NCI-H128 (cell line): ENCODE measurements at regions not wholly inside any gene's neighbourhood (a gene's known extent, or its start where the extent isn't known, plus 50 kb on each side); places are given as distances from the start of the nearest gene placed in this dataset.
A peak's percentile ranks its signal among the peaks of the same experiment; 100 is the strongest.
"Not testable (repeated sequence)": the region's sequence is repeated elsewhere in the genome, so short reads cannot be mapped to it uniquely, and the experiment has no call there.

Experiments
- DNase-seq: peaks from one replicate; lab custom pipeline; 2025; ENCODE audit not compliant: unreplicated experiment; lab: John Stamatoyannopoulos, UW

- DNase-seq = no peak
These were observed 82.4 kb downstream of the ARL6IP4 start for GRCh38 chr12:123062681-123063486.

- DNase-seq = no peak
These were observed 81.1 kb downstream of the ARL6IP4 start for GRCh38 chr12:123061441-123062205.

- no peak for DNase-seq
These were observed 79.0 kb downstream of the ARL6IP4 start for GRCh38 chr12:123059500-123059899.

GRCh38 chr12:123058980-123059379 is 78.5 kb downstream of the ARL6IP4 start:
- no peak for DNase-seq

- DNase-seq = peak; percentile 72
These were observed 78.0 kb downstream of the ARL6IP4 start for GRCh38 chr12:123058481-123058880.

- DNase-seq = peak; percentile 76
These were observed 77.2 kb downstream of the ARL6IP4 start for GRCh38 chr12:123057513-123058265.

- DNase-seq = no peak
These were observed 76.2 kb downstream of the ARL6IP4 start for GRCh38 chr12:123056709-123057108.

- no peak for DNase-seq
These were observed 75.6 kb downstream of the ARL6IP4 start for GRCh38 chr12:123056053-123056452.

- DNase-seq = no peak
These were observed 74.8 kb downstream of the ARL6IP4 start for GRCh38 chr12:123055281-123055766.

GRCh38 chr12:123054371-123054770 is 73.9 kb downstream of the ARL6IP4 start:
- no peak for DNase-seq

GRCh38 chr12:123051556-123051955 is 71.1 kb downstream of the ARL6IP4 start:
- DNase-seq = no peak

- no peak for DNase-seq
These were observed 70.4 kb downstream of the ARL6IP4 start for GRCh38 chr12:123050913-123051312.

- no peak for DNase-seq
These were observed 69.9 kb downstream of the ARL6IP4 start for GRCh38 chr12:123050331-123050831.

GRCh38 chr12:123049398-123050240 is 69.1 kb downstream of the ARL6IP4 start:
- DNase-seq = no peak

- not testable (repeated sequence) for DNase-seq
These were observed 67.4 kb downstream of the ARL6IP4 start for GRCh38 chr12:123047892-123048291.

GRCh38 chr12:123047289-123047688 is 66.8 kb downstream of the ARL6IP4 start:
- DNase-seq = no peak

GRCh38 chr12:123046431-123046830 is 66.0 kb downstream of the ARL6IP4 start:
- no peak for DNase-seq

GRCh38 chr12:123045678-123046077 is 65.2 kb downstream of the ARL6IP4 start:
- DNase-seq = no peak

GRCh38 chr12:123044351-123044750 is 63.9 kb downstream of the ARL6IP4 start:
- DNase-seq = no peak

GRCh38 chr12:123043536-123044001 is 63.1 kb downstream of the ARL6IP4 start:
- peak; percentile 22 for DNase-seq
